KMS-11 (cell line): ENCODE measurements at regions not wholly inside any gene's neighbourhood (a gene's known extent, or its start where the extent isn't known, plus 50 kb on each side); places are given as distances from the start of the nearest gene placed in this dataset.

ENCODE experiments used
- H2AFZ ChIP-seq: fragments of 200-600 bp; sonication (generic); 2 replicates; pipeline ENCODE4 v1.6.1; 2016; ENCODE audit warnings: antibody characterized with exemption, mixed run types, low read depth
- H3K27ac ChIP-seq: fragments of 200-600 bp; sonication (generic); 2 replicates; pipeline ENCODE4 v1.6.1; 2016; ENCODE audit warnings: mild to moderate bottlenecking, mixed run types
- H3K27me3 ChIP-seq: fragments of 200-600 bp; sonication (generic); 2 replicates; pipeline ENCODE4 v1.6.1; 2017; ENCODE audit warnings: mild to moderate bottlenecking, low read depth, mixed run types, moderate library complexity; ENCODE audit not compliant: insufficient read depth
- H3K36me3 ChIP-seq: fragments of 200-600 bp; sonication (generic); 2 replicates; pipeline ENCODE4 v1.6.1; 2017; ENCODE audit warnings: mild to moderate bottlenecking, mixed run types; ENCODE audit not compliant: insufficient read depth
- H3K4me1 ChIP-seq: fragments of 200-600 bp; sonication (generic); 2 replicates; pipeline ENCODE4 v1.6.1; 2016; ENCODE audit warnings: mild to moderate bottlenecking, low read depth, mixed run types; ENCODE audit not compliant: poor library complexity, severe bottlenecking
- H3K4me2 ChIP-seq: fragments of 200-600 bp; sonication (generic); 2 replicates; pipeline ENCODE4 v1.7.0; 2016; ENCODE audit warnings: mild to moderate bottlenecking, mixed run types
- H3K4me3 ChIP-seq: fragments of 200-600 bp; sonication (generic); IDR thresholded peaks from 2 replicates; pipeline ENCODE4 v1.6.1; 2017; ENCODE audit warnings: low read depth, low read length, mixed read lengths; ENCODE audit not compliant: insufficient read depth
- H3K79me2 ChIP-seq: fragments of 200-600 bp; sonication (generic); 2 replicates; pipeline ENCODE4 v1.6.1; 2016; ENCODE audit warnings: low read depth, mixed run types; ENCODE audit not compliant: insufficient read depth
- H3K9ac ChIP-seq: fragments of 200-600 bp; sonication (generic); 2 replicates; pipeline ENCODE4 v1.6.1; 2016; ENCODE audit warnings: mild to moderate bottlenecking, mixed run types
- H4K20me1 ChIP-seq: fragments of 200-600 bp; sonication (generic); 2 replicates; pipeline ENCODE4 v1.6.1; 2016; ENCODE audit warnings: mild to moderate bottlenecking, mixed run types; ENCODE audit not compliant: insufficient read depth
- TF ChIP-seq, protein P1 (sequence below): fragments of 200-600 bp; sonication (generic); conservative IDR thresholded peaks from 2 replicates; pipeline ENCODE4 v1.6.1; 2017; ENCODE audit warnings: low read depth, mild to moderate bottlenecking, antibody characterized with exemption, low read length, moderate library complexity, mixed read lengths

- Histone ChIP-seq H2AFZ (no peak overlapping the region), H3K4me2 (no peak overlapping the region), H3K36me3 (no peaks in the 10 kb centered on the region), H3K27me3 (no peaks in the 10 kb centered on the region), H3K4me1 (no peaks in the 10 kb centered on the region), H3K27ac (no peak overlapping the region), H3K9ac (no peak overlapping the region), H3K4me3 (no peak overlapping the region), H3K79me2 (no peaks in the 10 kb centered on the region), H4K20me1 (no peaks in the 10 kb centered on the region)
- TF ChIP-seq, protein P1, sequence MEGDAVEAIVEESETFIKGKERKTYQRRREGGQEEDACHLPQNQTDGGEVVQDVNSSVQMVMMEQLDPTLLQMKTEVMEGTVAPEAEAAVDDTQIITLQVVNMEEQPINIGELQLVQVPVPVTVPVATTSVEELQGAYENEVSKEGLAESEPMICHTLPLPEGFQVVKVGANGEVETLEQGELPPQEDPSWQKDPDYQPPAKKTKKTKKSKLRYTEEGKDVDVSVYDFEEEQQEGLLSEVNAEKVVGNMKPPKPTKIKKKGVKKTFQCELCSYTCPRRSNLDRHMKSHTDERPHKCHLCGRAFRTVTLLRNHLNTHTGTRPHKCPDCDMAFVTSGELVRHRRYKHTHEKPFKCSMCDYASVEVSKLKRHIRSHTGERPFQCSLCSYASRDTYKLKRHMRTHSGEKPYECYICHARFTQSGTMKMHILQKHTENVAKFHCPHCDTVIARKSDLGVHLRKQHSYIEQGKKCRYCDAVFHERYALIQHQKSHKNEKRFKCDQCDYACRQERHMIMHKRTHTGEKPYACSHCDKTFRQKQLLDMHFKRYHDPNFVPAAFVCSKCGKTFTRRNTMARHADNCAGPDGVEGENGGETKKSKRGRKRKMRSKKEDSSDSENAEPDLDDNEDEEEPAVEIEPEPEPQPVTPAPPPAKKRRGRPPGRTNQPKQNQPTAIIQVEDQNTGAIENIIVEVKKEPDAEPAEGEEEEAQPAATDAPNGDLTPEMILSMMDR = no peak
Measured at GRCh38 chr4:31545330-31545729, 825.2 kb downstream of the PCDH7 start.

DNA sequence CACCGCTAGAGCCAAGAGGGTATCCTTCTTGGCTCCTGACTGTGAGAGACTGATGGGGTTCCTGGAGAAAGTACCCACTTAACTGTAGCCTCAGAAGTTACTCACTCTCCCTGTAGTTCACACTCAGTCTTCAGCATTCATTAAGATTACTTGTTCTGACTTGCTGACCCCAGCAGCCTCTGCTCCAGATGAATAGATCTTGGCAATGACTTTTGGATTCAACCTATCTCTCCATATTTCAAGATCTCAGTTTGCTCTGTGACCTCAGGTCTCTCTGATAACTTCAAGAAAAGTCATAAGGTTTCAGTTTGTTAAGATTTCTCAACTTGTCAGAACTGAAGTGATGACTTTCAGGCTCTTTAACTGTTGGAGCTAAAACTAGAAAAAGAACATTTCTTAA, 825.6 kb downstream of the PCDH7 start:
- Histone ChIP-seq H3K4me1 (no peaks in the 10 kb centered on the region), H3K9ac (no peak overlapping the region), H3K79me2 (no peaks in the 10 kb centered on the region), H4K20me1 (no peaks in the 10 kb centered on the region), H2AFZ (no peak overlapping the region), H3K4me2 (no peak overlapping the region), H3K27ac (no peak overlapping the region), H3K4me3 (no peak overlapping the region), H3K36me3 (no peaks in the 10 kb centered on the region), H3K27me3 (no peaks in the 10 kb centered on the region)
- TF ChIP-seq, protein P1 = no peak

DNA sequence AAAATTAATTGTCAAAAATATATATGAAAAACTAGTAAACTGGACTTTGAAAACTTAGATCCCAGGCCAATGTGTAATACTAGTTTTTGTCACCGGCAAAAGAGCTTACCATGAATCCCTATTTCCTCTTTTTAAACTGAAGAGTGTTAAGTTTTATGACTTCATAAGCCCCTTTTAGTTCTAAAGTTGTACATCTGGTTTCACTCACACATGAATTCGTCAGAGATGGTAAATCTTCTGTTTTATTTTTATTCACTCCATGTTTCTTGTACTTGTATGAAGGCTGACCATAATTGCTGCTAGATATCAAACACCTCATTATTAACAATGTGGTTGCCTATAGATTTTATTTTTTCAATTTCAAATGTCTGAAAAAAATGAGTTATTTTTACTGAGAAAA, 827.9 kb downstream of the PCDH7 start:
- Histone ChIP-seq H3K27ac (no peak overlapping the region), H3K79me2 (no peaks in the 10 kb centered on the region), H4K20me1 (no peaks in the 10 kb centered on the region), H3K4me3 (no peak overlapping the region), H3K9ac (no peak overlapping the region), H2AFZ (no peak overlapping the region), H3K36me3 (no peaks in the 10 kb centered on the region), H3K27me3 (no peaks in the 10 kb centered on the region), H3K4me2 (no peak overlapping the region), H3K4me1 (no peaks in the 10 kb centered on the region)
- TF ChIP-seq, protein P1 = no peak

- no peaks in the 10 kb centered on the region for H3K4me1 ChIP-seq
- no peak overlapping the region for H3K4me3 ChIP-seq
- no peaks in the 10 kb centered on the region for H4K20me1 ChIP-seq
- no peak overlapping the region for H3K9ac ChIP-seq
- H3K27me3 ChIP-seq = no peaks in the 10 kb centered on the region
- no peaks in the 10 kb centered on the region for H3K36me3 ChIP-seq
- no peak overlapping the region for H2AFZ ChIP-seq
- H3K27ac ChIP-seq = no peak overlapping the region
- no peaks in the 10 kb centered on the region for H3K79me2 ChIP-seq
- no peak overlapping the region for H3K4me2 ChIP-seq
- TF ChIP-seq, protein P1 = no peak
Measured at GRCh38 chr4:31548823-31549222, 828.7 kb downstream of the PCDH7 start.
